RWPE1 (cell line): ENCODE measurements at regions not wholly inside any gene's neighbourhood (a gene's known extent, or its start where the extent isn't known, plus 50 kb on each side); places are given as distances from the start of the nearest gene placed in this dataset.

ENCODE experiments used
- CTCF ChIA-PET: fragments of 350-600 bp; sonication (Branson Sonifier 250); formaldehyde crosslinking; extraction: SDS; loops from one replicate; lab custom pipeline; 2021; lab: Yijun Ruan, JAX
- POLR2A ChIA-PET: fragments of 400-600 bp; formaldehyde crosslinking; extraction: SDS; loops from one replicate; lab custom pipeline; 2020; ENCODE audit warnings: antibody characterized with exemption; ENCODE audit not compliant: low non-redundant PET; lab: Yijun Ruan, JAX
- DNase-seq: peaks from one replicate; pipeline ENCODE4 v3.0.0; 2012; ENCODE audit warnings: low spot score
- H3K27ac ChIP-seq: fragments of 450-650 bp; 2 replicates; pipeline ENCODE4 v1.5.1; 2017
- TF ChIP-seq, protein P1 (sequence below): fragments of 450-650 bp; conservative IDR thresholded peaks from 2 replicates; pipeline ENCODE4 v1.5.1; 2017; ENCODE audit warnings: low read depth, mild to moderate bottlenecking

DNA sequence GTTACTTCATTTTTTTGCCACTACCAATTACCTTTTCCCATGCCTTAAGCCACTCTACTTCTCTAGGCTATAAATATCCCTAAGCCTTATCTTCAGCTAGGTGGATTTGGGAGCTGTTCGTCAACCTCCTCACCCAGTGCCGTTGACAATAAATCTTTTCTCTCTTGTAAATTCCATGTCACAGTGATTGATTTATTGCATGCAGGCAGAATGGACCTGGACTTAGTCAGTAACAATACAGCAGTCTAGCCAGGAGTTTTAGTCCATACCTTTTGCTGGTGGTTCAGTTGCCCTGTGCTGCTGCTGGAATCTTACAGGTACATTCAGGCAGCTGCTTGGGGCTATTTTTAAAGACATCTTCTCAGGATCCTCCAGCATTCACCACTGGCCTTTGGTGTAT lies 350.5 kb upstream of the NRG3 start:
- CTCF ChIA-PET: interaction anchor here (0.6 kb wide), 1 partner anchor 36 kb away, joined by 3 read pairs; no protein-coding TSS in a partner anchor
- POLR2A ChIA-PET: no interaction called here
- TF ChIP-seq, protein P1, sequence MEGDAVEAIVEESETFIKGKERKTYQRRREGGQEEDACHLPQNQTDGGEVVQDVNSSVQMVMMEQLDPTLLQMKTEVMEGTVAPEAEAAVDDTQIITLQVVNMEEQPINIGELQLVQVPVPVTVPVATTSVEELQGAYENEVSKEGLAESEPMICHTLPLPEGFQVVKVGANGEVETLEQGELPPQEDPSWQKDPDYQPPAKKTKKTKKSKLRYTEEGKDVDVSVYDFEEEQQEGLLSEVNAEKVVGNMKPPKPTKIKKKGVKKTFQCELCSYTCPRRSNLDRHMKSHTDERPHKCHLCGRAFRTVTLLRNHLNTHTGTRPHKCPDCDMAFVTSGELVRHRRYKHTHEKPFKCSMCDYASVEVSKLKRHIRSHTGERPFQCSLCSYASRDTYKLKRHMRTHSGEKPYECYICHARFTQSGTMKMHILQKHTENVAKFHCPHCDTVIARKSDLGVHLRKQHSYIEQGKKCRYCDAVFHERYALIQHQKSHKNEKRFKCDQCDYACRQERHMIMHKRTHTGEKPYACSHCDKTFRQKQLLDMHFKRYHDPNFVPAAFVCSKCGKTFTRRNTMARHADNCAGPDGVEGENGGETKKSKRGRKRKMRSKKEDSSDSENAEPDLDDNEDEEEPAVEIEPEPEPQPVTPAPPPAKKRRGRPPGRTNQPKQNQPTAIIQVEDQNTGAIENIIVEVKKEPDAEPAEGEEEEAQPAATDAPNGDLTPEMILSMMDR: no peak
- DNase-seq: no peak
- H3K27ac ChIP-seq: no peak overlapping the region

- H3K27ac ChIP-seq: no peak overlapping the region
- DNase-seq: no peak
- TF ChIP-seq, protein P1: no peak
- ChIA-PET POLR2A (no interaction called here), CTCF (no interaction called here)
Observed at GRCh38 chr10:81532403-81532802, 342.6 kb upstream of the NRG3 start.

GRCh38 chr10:81534991-81535390 lies 340.0 kb upstream of the NRG3 start:
- CTCF ChIA-PET: no interaction called here
- no peak overlapping the region for H3K27ac ChIP-seq
- TF ChIP-seq, protein P1: no peak
- DNase-seq: no peak
- POLR2A ChIA-PET: no interaction called here

GRCh38 chr10:81541517-81541916 lies 333.5 kb upstream of the NRG3 start:
- ChIA-PET CTCF (no interaction called here), POLR2A (no interaction called here)
- TF ChIP-seq, protein P1: no peak
- no peak for DNase-seq
- no peak overlapping the region for H3K27ac ChIP-seq

DNA sequence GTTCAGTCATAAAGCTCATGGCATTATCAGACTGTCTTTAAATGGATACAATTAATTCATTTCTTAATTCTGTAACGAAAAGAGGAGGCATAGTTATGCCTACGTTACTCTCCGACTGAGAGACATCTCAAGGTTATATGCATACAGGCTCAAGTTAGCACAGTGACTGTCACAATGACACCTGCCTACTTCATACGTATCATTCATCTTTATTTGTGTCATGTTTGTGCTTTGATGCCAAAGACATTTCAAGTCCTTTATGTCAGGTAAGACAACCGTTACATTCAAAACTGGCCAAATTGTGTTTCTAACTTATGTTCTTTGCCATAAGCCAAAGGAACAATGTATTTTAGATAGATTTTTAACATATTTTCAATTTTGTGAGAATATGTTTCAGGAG lies 328.8 kb upstream of the NRG3 start:
- ChIA-PET POLR2A (no interaction called here), CTCF (no interaction called here)
- DNase-seq: no peak
- H3K27ac ChIP-seq: no peak overlapping the region
- TF ChIP-seq, protein P1: no peak

DNA sequence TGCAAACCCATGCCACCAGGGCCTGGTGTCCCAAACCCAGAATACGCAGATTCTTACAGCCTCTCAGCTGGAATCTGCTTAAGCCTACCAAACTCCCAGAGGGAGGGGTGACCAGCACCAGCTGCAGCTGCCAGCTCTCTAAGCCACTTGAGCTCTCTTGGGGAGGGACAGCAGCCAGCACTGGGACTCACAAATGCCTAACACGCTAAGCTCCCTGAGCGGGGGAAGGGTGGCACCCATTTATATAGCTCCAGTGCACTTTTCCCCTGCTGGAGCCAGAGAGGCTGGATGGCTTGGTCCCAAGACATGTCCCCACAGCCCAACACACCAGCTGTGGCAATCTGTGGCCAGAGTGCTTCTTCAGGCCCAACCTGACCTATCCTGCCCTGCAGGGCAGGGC lies 326.8 kb upstream of the NRG3 start:
- TF ChIP-seq, protein P1: no peak
- no peak for DNase-seq
- POLR2A ChIA-PET: no interaction called here
- no peak overlapping the region for H3K27ac ChIP-seq
- CTCF ChIA-PET: no interaction called here
